ENCODE measurements at regions not wholly inside any gene's neighbourhood (a gene's known extent, or its start where the extent isn't known, plus 50 kb on each side); places are given as distances from the start of the nearest gene placed in this dataset.
"Not testable (repeated sequence)": the region's sequence is repeated elsewhere in the genome, so short reads cannot be mapped to it uniquely, and the experiment has no call there.

- ChIA-PET CTCF (no interaction called here), POLR2A (no interaction called here)
Measured at GRCh38 chr13:55577082-55577846, 1563.5 kb upstream of the PRR20A start.

- ChIA-PET CTCF (no interaction called here), POLR2A (no interaction called here)
Measured at GRCh38 chr13:55577847-55578210, 1562.9 kb upstream of the PRR20A start.

GRCh38 chr13:55582294-55582693 is 1558.4 kb upstream of the PRR20A start:
- POLR2A ChIA-PET, CTCF ChIA-PET: not testable (repeated sequence)

GRCh38 chr13:55583953-55584593 is 1556.6 kb upstream of the PRR20A start:
- CTCF ChIA-PET, result no interaction called here

GRCh38 chr13:55602784-55603183 is 1537.9 kb upstream of the PRR20A start:
- POLR2A ChIA-PET, result no interaction called here
- CTCF ChIA-PET, result no interaction called here

More at GRCh38 chr13:55583953-55584593, 1556.6 kb upstream of the PRR20A start:
- POLR2A ChIA-PET, result no interaction called here

GRCh38 chr13:55606045-55606665 is 1534.6 kb upstream of the PRR20A start:
- ChIA-PET CTCF (no interaction called here), POLR2A (no interaction called here)

GRCh38 chr13:55613429-55614187 is 1527.1 kb upstream of the PRR20A start:
- ChIA-PET POLR2A (no interaction called here), CTCF (no interaction called here)

- ChIA-PET CTCF (no interaction called here), POLR2A (no interaction called here)
Measured at GRCh38 chr13:55615081-55615480, 1525.6 kb upstream of the PRR20A start.

GRCh38 chr13:55617241-55617640 is 1523.5 kb upstream of the PRR20A start:
- ChIA-PET POLR2A (no interaction called here), CTCF (no interaction called here)

- POLR2A ChIA-PET, result no interaction called here
- CTCF ChIA-PET, result no interaction called here
Measured at GRCh38 chr13:55627221-55627620, 1513.5 kb upstream of the PRR20A start.

- POLR2A ChIA-PET, result no interaction called here
- CTCF ChIA-PET, result no interaction called here
Measured at GRCh38 chr13:55632402-55632801, 1508.3 kb upstream of the PRR20A start.

- ChIA-PET CTCF (interaction anchor here (0.7 kb wide), 1 partner anchor 1312 kb away, joined by 3 read pairs; no protein-coding TSS in a partner anchor), POLR2A (no interaction called here)
Measured at GRCh38 chr13:55649485-55649884, 1491.2 kb upstream of the PRR20A start.

- CTCF ChIA-PET, result no interaction called here
- POLR2A ChIA-PET, result no interaction called here
Measured at GRCh38 chr13:55652657-55653056, 1488.1 kb upstream of the PRR20A start.

- ChIA-PET CTCF (no interaction called here), POLR2A (no interaction called here)
Measured at GRCh38 chr13:55653497-55653896, 1487.2 kb upstream of the PRR20A start.

GRCh38 chr13:55654243-55654642 is 1486.5 kb upstream of the PRR20A start:
- ChIA-PET CTCF (no interaction called here), POLR2A (no interaction called here)

- POLR2A ChIA-PET, CTCF ChIA-PET: not testable (repeated sequence)
Measured at GRCh38 chr13:55660264-55660663, 1480.5 kb upstream of the PRR20A start.

- ChIA-PET CTCF (no interaction called here), POLR2A (no interaction called here)
Measured at GRCh38 chr13:55660851-55661250, 1479.9 kb upstream of the PRR20A start.

- ChIA-PET POLR2A (no interaction called here), CTCF (no interaction called here)
Measured at GRCh38 chr13:55661505-55661904, 1479.2 kb upstream of the PRR20A start.

GRCh38 chr13:55664178-55664577 is 1476.5 kb upstream of the PRR20A start:
- CTCF ChIA-PET, result no interaction called here

GRCh38 chr13:55669051-55669450 is 1471.7 kb upstream of the PRR20A start:
- ChIA-PET POLR2A (no interaction called here), CTCF (no interaction called here)

More at GRCh38 chr13:55664178-55664577, 1476.5 kb upstream of the PRR20A start:
- POLR2A ChIA-PET, result no interaction called here

- ChIA-PET CTCF (no interaction called here), POLR2A (no interaction called here)
Measured at GRCh38 chr13:55673910-55674309, 1466.8 kb upstream of the PRR20A start.
